Endothelial cell (in vitro differentiated cells): ENCODE measurements at regions not wholly inside any gene's neighbourhood (a gene's known extent, or its start where the extent isn't known, plus 50 kb on each side); places are given as distances from the start of the nearest gene placed in this dataset.

ENCODE experiments used
- DNase-seq: peaks from one replicate; pipeline ENCODE4 v3.0.0; 2021; ENCODE audit warnings: low spot score
- H3K27ac Mint-ChIP-seq: one replicate; pipeline ENCODE4 v1.8.0; 2021; ENCODE audit warnings: mixed read lengths, inconsistent platforms; ENCODE audit not compliant: unreplicated experiment
- H3K27me3 Mint-ChIP-seq: one replicate; pipeline ENCODE4 v1.8.0; 2021; ENCODE audit warnings: mild to moderate bottlenecking, moderate library complexity, mixed read lengths, inconsistent platforms; ENCODE audit not compliant: unreplicated experiment
- H3K36me3 Mint-ChIP-seq: one replicate; pipeline ENCODE4 v1.8.0; 2021; ENCODE audit warnings: mild to moderate bottlenecking, low read depth, mixed read lengths, inconsistent platforms; ENCODE audit not compliant: unreplicated experiment
- H3K4me1 Mint-ChIP-seq: one replicate; pipeline ENCODE4 v1.8.0; 2021; ENCODE audit warnings: mild to moderate bottlenecking, mixed read lengths, inconsistent platforms; ENCODE audit not compliant: unreplicated experiment
- H3K4me3 Mint-ChIP-seq: one replicate; pipeline ENCODE4 v1.8.0; 2021; ENCODE audit warnings: mild to moderate bottlenecking, mixed read lengths, inconsistent platforms; ENCODE audit not compliant: unreplicated experiment
- H3K9me3 Mint-ChIP-seq: one replicate; pipeline ENCODE4 v1.8.0; 2021; ENCODE audit warnings: mixed read lengths, inconsistent platforms; ENCODE audit not compliant: unreplicated experiment
- CTCF ChIP-seq: fragments of 200-600 bp; sonication (generic); IDR thresholded peaks from one replicate; pipeline ENCODE4 v1.5.0; 2021; ENCODE audit warnings: antibody characterized with exemption; ENCODE audit not compliant: unreplicated experiment

GRCh38 chr2:146037334-146037870 is 1517.5 kb upstream of the ZEB2 start:
- no peak for DNase-seq
- H3K4me3 Mint-ChIP-seq, result no peak overlapping the region
- H3K36me3 Mint-ChIP-seq, result no peaks in the 10 kb centered on the region

GRCh38 chr2:146031158-146031557 is 1511.2 kb upstream of the ZEB2 start:
- H3K27ac Mint-ChIP-seq, result no peak overlapping the region
- no peak overlapping the region for H3K4me3 Mint-ChIP-seq
- TF ChIP-seq CTCF, result no peak
- H3K27me3 Mint-ChIP-seq, result no peaks in the 10 kb centered on the region
- DNase-seq, result no peak
- H3K9me3 Mint-ChIP-seq, result no peaks in the 10 kb centered on the region
- H3K36me3 Mint-ChIP-seq, result no peaks in the 10 kb centered on the region
- H3K4me1 Mint-ChIP-seq, result peaks cover 3% of the 10 kb centered on the region

More at GRCh38 chr2:146037334-146037870, 1517.5 kb upstream of the ZEB2 start:
- no peak for TF ChIP-seq CTCF
- no peaks in the 10 kb centered on the region for H3K27me3 Mint-ChIP-seq
- peaks cover 3% of the 10 kb centered on the region for H3K4me1 Mint-ChIP-seq
- no peak overlapping the region for H3K27ac Mint-ChIP-seq
- H3K9me3 Mint-ChIP-seq, result no peaks in the 10 kb centered on the region

- Mint-ChIP-seq H3K4me1 (peaks cover 3% of the 10 kb centered on the region), H3K9me3 (no peaks in the 10 kb centered on the region), H3K4me3 (no peak overlapping the region), H3K27me3 (no peaks in the 10 kb centered on the region), H3K27ac (no peak overlapping the region), H3K36me3 (no peaks in the 10 kb centered on the region)
- TF ChIP-seq CTCF, result no peak
- DNase-seq, result no peak
These were observed 1507.2 kb upstream of the ZEB2 start for GRCh38 chr2:146027156-146027555.

GRCh38 chr2:146025519-146025918 is 1505.6 kb upstream of the ZEB2 start:
- H3K36me3 Mint-ChIP-seq, result no peaks in the 10 kb centered on the region
- H3K9me3 Mint-ChIP-seq, result no peaks in the 10 kb centered on the region
- TF ChIP-seq CTCF, result no peak
- H3K27ac Mint-ChIP-seq, result no peak overlapping the region
- H3K4me3 Mint-ChIP-seq, result no peak overlapping the region
- DNase-seq, result no peak
- H3K27me3 Mint-ChIP-seq, result no peaks in the 10 kb centered on the region
- peaks cover 3% of the 10 kb centered on the region for H3K4me1 Mint-ChIP-seq

- no peak overlapping the region for H3K27ac Mint-ChIP-seq
- H3K4me3 Mint-ChIP-seq, result no peak overlapping the region
- no peak for TF ChIP-seq CTCF
- DNase-seq, result no peak
- no peaks in the 10 kb centered on the region for H3K36me3 Mint-ChIP-seq
- H3K9me3 Mint-ChIP-seq, result no peaks in the 10 kb centered on the region
- H3K4me1 Mint-ChIP-seq, result peaks cover 3% of the 10 kb centered on the region
- no peaks in the 10 kb centered on the region for H3K27me3 Mint-ChIP-seq
These were observed 1504.4 kb upstream of the ZEB2 start for GRCh38 chr2:146024212-146024743.
